ENCODE measurements at regions not wholly inside any gene's neighbourhood (a gene's known extent, or its start where the extent isn't known, plus 50 kb on each side); places are given as distances from the start of the nearest gene placed in this dataset.

DNA sequence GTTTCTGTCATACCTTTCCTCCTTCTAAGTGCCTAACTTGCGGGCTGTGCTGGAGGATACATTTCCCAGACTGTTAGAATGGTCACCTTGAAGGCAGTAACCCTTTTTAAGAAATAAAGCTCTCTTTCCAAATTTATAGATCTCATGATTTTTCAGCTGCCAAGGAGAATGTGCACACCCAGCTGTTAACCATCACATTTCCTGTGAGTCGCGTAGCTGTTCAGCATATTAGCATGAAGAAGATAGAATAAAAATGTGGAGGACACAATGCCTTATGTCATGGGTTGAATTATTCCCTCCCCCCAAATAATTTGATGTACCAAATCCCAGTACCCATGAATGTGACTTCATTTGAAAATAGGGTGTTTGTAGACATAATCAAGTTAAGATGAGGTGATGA, 729.4 kb downstream of the MTRR start:
- DNase-seq (ENCODE audit: low read depth), result no peak
- TF ChIP-seq CTCF (conservative IDR thresholded peaks at IDR 0.05; ENCODE audit: low read depth, low read length), result no peak
- H3K4me3 ChIP-seq (ENCODE audit: low read depth, low read length), result no peak overlapping the region

GRCh38 chr5:8598996-8599395, 730.0 kb downstream of the MTRR start:
- no peak overlapping the region for H3K4me3 ChIP-seq (ENCODE audit: low read depth, low read length)
- no peak for TF ChIP-seq CTCF (conservative IDR thresholded peaks at IDR 0.05; ENCODE audit: low read depth, low read length)
- DNase-seq (ENCODE audit: low read depth), result no peak

DNA sequence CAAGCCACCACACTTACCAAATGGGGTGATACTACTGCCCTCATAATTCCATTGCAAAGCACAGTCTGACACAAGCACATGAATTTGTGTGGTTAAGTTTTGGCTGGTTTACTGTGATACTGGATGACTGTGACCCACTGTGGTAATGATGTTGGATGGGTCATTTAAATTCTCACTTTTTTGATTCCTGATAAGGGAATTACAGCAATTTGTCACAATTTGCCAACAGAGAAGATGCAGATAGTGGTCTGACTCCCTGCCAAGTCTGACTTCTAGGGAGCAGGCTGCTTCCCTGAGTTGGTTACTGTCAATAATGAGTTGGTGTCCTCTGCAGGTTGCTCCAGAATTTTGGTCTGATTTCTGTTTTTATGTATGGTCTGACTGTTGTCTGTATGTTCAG, 731.9 kb downstream of the MTRR start:
- TF ChIP-seq CTCF (conservative IDR thresholded peaks at IDR 0.05; ENCODE audit: low read depth, low read length), result no peak
- no peak overlapping the region for H3K4me3 ChIP-seq (ENCODE audit: low read depth, low read length)
- no peak for DNase-seq (ENCODE audit: low read depth)

DNA sequence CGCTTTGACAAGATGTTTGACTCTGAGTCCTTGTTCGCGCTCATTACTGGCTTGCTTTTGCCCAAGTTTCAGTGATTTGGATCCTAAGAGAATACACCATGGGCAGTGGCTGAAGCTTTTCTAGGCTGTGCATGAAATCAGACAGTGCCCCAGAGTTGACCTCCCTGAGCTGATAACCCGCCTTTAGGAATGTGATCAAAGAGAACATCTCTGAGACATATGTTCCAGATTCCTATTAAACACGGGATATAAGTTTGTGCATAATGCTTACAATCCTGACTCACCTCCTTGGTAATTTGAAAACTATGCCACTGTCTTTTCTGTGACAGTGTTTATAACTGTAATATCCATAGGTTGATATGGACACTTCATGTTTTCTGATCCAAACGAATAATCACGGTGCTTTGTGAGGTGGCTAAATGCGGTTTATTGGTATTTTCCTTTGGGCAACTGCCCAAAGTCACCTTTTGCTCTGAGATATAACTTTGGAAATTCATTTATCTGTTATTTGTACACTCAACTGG, 732.9 kb downstream of the MTRR start:
- TF ChIP-seq CTCF (conservative IDR thresholded peaks at IDR 0.05; ENCODE audit: low read depth, low read length), result no peak
- no peak for DNase-seq (ENCODE audit: low read depth)
- no peak overlapping the region for H3K4me3 ChIP-seq (ENCODE audit: low read depth, low read length)

DNA sequence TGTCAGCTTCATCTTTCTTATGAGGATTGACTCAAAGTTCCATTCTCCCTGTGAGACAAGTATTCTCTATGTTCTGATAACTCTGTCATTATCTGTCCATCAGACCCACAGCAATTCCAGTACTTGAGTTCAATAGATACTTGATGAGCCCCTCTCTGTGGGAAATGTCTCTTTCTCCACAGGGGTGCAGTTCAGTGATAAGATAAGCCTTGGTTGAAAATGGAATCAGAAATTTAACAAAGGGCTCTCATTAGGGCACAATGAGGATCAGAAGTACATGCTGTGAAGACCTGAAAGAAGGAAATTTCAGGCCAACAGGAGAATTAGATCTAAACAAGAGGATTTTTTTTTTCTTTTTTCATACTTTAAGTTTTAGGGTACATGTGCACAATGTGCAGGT, 737.3 kb downstream of the MTRR start:
- no peak for TF ChIP-seq CTCF (conservative IDR thresholded peaks at IDR 0.05; ENCODE audit: low read depth, low read length)
- no peak for DNase-seq (ENCODE audit: low read depth)

DNA sequence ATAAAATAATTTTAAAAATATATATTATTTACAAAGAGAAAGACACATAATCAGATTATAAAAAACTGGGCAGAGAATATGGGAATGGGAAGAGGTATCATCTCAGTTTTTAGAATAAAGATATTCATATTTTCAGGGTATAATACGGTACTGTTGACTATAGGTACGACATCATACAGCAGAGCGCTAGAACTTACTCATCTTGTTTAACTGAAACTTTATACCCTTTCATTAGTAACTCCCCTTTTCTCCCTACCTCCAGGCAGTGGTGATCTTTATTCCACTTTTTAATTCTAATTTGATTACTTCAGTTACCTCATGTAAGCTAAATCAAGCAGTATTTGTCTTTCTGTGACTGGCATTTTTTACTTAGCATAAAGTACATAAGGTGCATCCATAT, 742.1 kb downstream of the MTRR start:
- DNase-seq (ENCODE audit: low read depth), result no peak
- no peak for TF ChIP-seq CTCF (conservative IDR thresholded peaks at IDR 0.05; ENCODE audit: low read depth, low read length)
- H3K4me3 ChIP-seq (ENCODE audit: low read depth, low read length), result no peak overlapping the region

More for the DNA sequence above, 737.3 kb downstream of the MTRR start:
- no peak overlapping the region for H3K4me3 ChIP-seq (ENCODE audit: low read depth, low read length)

GRCh38 chr5:8613078-8613685, 744.2 kb downstream of the MTRR start:
- no peak for TF ChIP-seq CTCF (conservative IDR thresholded peaks at IDR 0.05; ENCODE audit: low read depth, low read length)
- H3K4me3 ChIP-seq (ENCODE audit: low read depth, low read length), result no peak overlapping the region
- DNase-seq (ENCODE audit: low read depth), result no peak

All from choroid plexus epithelial cell (primary cell).